ENCODE measurements at regions not wholly inside any gene's neighbourhood (a gene's known extent, or its start where the extent isn't known, plus 50 kb on each side); places are given as distances from the start of the nearest gene placed in this dataset.

DNA sequence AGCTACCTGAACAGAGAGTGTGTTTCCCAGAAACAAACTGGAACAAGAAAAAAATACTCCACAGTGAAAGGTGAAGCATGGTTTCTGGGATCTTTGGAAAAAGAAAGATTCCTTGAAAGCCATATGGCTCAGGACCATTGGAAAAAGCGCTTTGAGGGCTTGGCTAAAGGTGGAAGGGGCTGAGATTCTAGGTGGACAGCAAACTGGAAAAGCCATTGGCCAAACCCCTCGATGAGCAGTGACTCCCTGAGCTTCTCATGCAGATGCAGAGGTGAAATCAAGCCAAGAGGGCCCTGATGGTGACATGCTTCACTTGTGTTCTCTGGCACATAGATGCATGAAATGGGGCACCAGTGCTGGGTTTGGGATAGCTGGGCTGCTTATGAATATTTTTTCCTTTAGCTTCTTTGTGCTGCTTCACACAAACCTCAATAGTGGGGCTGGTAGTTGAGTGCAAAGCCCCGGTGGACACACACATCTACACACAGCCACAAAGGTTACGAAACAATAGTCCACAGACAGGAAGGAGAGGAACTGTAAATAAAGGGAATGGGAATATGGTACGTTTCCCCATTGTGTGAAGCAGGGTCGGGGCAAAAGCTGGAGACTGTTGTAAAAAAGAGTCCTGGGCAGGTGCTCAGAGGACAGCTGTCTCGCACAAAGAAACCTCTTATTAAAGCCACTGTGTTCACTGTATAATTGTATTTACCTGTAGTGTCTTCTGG, 117.8 kb downstream of the FOXA2 start (continued):
- TF ChIP-seq GTF3A (CRISPR knock-in tag; conservative IDR thresholded peaks at IDR 0.05) (no peak), THAP11 (CRISPR knock-in tag; IDR thresholded peaks at IDR 0.05) (0 out of 2 replicates have a peak, but pooled peaks have one; percentile 20), PCBP1 (IDR thresholded peaks at IDR 0.05; ENCODE audit: borderline replicate concordance, low read depth, low read length) (no peak), SRY (CRISPR knock-in tag; IDR thresholded peaks at IDR 0.05) (no peak), KLF16 (CRISPR knock-in tag; IDR thresholded peaks at IDR 0.05) (no peak), CAMTA2 (CRISPR knock-in tag; IDR thresholded peaks at IDR 0.05; ENCODE audit: borderline replicate concordance) (no peak), MAFG (CRISPR knock-in tag; IDR thresholded peaks at IDR 0.05) (no peak), NRL (CRISPR knock-in tag; IDR thresholded peaks at IDR 0.05; ENCODE audit: borderline replicate concordance) (no peak), ZNF337 (CRISPR knock-in tag; IDR thresholded peaks at IDR 0.05; ENCODE audit: borderline replicate concordance, low read depth) (no peak), CENPT (CRISPR knock-in tag; IDR thresholded peaks at IDR 0.05; ENCODE audit: low read depth) (no peak), CEBPG (CRISPR knock-in tag; IDR thresholded peaks at IDR 0.05) (peak; percentile 83), ZNF557 (CRISPR knock-in tag; IDR thresholded peaks at IDR 0.05) (no peak), LCORL (IDR thresholded peaks at IDR 0.05) (no peak), LCORL (CRISPR knock-in tag; IDR thresholded peaks at IDR 0.05) (no peak), HNF4A (CRISPR knock-in tag; IDR thresholded peaks at IDR 0.05) (peak; percentile 22; the same call in 1 of the 2 replicates), ZNF331 (CRISPR knock-in tag; IDR thresholded peaks at IDR 0.05) (0 out of 2 replicates have a peak, but pooled peaks have one; percentile 32), ZNF232 (CRISPR knock-in tag; IDR thresholded peaks at IDR 0.05; ENCODE audit: borderline replicate concordance) (no peak), ZNF777 (CRISPR knock-in tag; IDR thresholded peaks at IDR 0.05) (no peak), ZNF264 (CRISPR knock-in tag; IDR thresholded peaks at IDR 0.05) (no peak)
- TF ChIP-seq, protein P1, sequence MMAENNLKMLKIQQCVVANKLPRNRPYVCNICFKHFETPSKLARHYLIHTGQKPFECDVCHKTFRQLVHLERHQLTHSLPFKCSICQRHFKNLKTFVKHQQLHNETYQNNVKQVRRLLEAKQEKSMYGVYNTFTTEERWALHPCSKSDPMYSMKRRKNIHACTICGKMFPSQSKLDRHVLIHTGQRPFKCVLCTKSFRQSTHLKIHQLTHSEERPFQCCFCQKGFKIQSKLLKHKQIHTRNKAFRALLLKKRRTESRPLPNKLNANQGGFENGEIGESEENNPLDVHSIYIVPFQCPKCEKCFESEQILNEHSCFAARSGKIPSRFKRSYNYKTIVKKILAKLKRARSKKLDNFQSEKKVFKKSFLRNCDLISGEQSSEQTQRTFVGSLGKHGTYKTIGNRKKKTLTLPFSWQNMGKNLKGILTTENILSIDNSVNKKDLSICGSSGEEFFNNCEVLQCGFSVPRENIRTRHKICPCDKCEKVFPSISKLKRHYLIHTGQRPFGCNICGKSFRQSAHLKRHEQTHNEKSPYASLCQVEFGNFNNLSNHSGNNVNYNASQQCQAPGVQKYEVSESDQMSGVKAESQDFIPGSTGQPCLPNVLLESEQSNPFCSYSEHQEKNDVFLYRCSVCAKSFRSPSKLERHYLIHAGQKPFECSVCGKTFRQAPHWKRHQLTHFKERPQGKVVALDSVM (CRISPR knock-in tag; IDR thresholded peaks at IDR 0.05) = no peak
- TF ChIP-seq, protein P2, sequence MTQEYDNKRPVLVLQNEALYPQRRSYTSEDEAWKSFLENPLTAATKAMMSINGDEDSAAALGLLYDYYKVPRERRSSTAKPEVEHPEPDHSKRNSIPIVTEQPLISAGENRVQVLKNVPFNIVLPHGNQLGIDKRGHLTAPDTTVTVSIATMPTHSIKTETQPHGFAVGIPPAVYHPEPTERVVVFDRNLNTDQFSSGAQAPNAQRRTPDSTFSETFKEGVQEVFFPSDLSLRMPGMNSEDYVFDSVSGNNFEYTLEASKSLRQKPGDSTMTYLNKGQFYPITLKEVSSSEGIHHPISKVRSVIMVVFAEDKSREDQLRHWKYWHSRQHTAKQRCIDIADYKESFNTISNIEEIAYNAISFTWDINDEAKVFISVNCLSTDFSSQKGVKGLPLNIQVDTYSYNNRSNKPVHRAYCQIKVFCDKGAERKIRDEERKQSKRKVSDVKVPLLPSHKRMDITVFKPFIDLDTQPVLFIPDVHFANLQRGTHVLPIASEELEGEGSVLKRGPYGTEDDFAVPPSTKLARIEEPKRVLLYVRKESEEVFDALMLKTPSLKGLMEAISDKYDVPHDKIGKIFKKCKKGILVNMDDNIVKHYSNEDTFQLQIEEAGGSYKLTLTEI (CRISPR knock-in tag; conservative IDR thresholded peaks at IDR 0.05) = no peak
- TF ChIP-seq, protein P3, sequence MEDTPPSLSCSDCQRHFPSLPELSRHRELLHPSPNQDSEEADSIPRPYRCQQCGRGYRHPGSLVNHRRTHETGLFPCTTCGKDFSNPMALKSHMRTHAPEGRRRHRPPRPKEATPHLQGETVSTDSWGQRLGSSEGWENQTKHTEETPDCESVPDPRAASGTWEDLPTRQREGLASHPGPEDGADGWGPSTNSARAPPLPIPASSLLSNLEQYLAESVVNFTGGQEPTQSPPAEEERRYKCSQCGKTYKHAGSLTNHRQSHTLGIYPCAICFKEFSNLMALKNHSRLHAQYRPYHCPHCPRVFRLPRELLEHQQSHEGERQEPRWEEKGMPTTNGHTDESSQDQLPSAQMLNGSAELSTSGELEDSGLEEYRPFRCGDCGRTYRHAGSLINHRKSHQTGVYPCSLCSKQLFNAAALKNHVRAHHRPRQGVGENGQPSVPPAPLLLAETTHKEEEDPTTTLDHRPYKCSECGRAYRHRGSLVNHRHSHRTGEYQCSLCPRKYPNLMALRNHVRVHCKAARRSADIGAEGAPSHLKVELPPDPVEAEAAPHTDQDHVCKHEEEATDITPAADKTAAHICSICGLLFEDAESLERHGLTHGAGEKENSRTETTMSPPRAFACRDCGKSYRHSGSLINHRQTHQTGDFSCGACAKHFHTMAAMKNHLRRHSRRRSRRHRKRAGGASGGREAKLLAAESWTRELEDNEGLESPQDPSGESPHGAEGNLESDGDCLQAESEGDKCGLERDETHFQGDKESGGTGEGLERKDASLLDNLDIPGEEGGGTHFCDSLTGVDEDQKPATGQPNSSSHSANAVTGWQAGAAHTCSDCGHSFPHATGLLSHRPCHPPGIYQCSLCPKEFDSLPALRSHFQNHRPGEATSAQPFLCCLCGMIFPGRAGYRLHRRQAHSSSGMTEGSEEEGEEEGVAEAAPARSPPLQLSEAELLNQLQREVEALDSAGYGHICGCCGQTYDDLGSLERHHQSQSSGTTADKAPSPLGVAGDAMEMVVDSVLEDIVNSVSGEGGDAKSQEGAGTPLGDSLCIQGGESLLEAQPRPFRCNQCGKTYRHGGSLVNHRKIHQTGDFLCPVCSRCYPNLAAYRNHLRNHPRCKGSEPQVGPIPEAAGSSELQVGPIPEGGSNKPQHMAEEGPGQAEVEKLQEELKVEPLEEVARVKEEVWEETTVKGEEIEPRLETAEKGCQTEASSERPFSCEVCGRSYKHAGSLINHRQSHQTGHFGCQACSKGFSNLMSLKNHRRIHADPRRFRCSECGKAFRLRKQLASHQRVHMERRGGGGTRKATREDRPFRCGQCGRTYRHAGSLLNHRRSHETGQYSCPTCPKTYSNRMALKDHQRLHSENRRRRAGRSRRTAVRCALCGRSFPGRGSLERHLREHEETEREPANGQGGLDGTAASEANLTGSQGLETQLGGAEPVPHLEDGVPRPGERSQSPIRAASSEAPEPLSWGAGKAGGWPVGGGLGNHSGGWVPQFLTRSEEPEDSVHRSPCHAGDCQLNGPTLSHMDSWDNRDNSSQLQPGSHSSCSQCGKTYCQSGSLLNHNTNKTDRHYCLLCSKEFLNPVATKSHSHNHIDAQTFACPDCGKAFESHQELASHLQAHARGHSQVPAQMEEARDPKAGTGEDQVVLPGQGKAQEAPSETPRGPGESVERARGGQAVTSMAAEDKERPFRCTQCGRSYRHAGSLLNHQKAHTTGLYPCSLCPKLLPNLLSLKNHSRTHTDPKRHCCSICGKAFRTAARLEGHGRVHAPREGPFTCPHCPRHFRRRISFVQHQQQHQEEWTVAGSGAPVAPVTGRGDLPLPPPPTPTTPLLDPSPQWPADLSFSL (CRISPR knock-in tag; IDR thresholded peaks at IDR 0.05) = peak; percentile 96

Measured in HepG2 (cell line).